SKM-1 (cell line): ENCODE measurements at regions not wholly inside any gene's neighbourhood (a gene's known extent, or its start where the extent isn't known, plus 50 kb on each side); places are given as distances from the start of the nearest gene placed in this dataset.
"Not testable (repeated sequence)": the region's sequence is repeated elsewhere in the genome, so short reads cannot be mapped to it uniquely, and the experiment has no call there.

Experiments
- DNase-seq: peaks from one replicate; lab custom pipeline; 2025; ENCODE audit not compliant: unreplicated experiment; lab: John Stamatoyannopoulos, UW

DNA sequence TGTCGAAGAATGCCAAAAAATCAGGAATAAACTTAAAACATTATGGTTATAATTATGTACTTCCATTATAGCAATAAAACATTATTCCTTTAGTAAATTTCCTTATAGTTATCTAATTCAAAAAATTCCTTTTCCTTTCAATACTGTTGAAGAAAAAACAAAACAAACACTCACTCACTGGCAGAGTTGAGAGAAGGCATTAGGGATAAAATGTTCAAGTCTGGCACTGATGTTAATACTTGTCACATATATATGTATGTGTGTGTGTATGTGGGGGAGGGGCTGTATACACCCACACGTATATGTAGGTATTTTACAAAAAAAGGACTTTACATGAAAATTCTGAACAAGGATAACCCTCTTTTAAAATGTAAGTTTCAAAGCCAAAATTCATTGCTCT lies 150.2 kb upstream of the MEOX2 start:
- no peak for DNase-seq

GRCh38 chr7:15836041-15836440 lies 149.6 kb upstream of the MEOX2 start:
- no peak for DNase-seq

DNA sequence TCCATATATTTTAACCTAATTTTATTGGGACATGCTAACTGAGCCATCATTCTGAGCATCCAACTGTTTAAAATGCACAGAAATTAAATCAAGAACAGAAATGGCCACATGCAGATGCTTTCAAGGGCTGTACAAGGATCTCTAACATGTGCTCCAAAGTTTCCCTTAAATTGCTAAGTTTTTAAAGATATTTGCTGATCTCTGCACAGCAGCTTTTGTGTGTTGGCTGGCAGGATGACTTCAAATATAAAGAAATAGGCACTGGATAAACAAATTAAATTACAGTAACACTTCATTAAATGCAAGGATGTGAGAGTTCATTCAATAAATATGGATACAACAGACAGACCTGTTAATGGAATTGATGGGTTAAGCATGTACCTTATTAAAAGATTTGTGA lies 148.0 kb upstream of the MEOX2 start:
- no peak for DNase-seq

DNA sequence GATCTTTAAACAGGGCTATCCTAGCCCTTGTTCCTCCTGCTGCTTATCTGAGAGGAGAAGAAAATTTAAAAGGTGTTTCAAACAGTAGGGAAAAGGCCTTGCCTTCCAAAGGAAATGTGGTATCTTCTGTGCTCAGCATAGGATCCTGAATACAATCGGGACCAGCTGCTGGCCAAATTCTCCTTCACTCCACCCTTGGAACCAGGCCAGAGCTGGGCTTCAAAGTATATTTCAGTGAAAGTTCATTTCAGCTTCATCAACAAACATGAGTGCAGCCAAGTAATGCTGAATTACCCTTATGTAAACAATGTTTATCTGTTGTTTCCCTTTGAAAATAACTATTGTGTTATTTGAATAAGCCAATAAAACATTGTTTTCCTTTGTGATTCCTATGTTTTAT lies 146.5 kb upstream of the MEOX2 start:
- DNase-seq, result no peak

GRCh38 chr7:15831606-15832005 lies 145.1 kb upstream of the MEOX2 start:
- DNase-seq, result no peak

- no peak for DNase-seq
Measured at GRCh38 chr7:15829691-15830090, 143.2 kb upstream of the MEOX2 start.

DNA sequence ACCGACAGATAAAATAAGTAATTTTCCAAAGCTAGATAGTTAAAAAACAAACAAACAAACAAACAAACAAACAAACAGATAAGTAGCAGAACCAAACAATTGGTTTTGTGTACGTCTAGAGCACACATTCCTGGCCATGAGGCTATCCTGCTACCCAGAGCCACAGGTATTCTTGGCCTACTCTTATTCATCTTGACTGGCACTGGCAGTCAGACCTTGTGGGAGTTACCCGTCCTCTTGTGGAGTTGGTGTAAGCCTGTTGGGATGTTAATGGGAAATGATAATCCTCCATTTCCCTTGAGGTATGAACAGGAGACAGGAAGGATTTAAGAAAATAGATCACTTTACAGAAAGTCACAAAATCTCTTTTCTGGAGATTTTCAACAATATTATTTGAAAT lies 142.4 kb upstream of the MEOX2 start:
- DNase-seq, result no peak

GRCh38 chr7:15821484-15822427 lies 135.3 kb upstream of the MEOX2 start:
- no peak for DNase-seq

DNA sequence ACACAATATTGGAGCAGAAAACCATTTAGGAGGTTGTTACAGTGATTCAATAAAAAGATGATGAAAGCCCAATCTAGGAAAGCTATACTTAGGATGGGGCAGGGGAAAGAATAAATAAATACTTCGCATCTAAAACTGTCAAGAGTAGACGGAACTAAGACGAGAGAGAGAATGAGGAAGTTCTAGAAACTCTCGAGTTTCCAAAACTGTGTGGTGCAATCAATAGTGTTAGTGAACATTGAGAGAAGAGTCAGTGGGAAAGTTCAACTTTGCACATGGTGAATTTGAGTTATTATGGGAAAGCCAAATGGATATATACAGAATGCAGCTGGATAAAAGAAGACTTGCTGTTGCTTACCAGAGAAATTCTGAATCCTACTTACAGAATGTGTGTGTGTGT lies 133.8 kb upstream of the MEOX2 start:
- DNase-seq, result peak; percentile 47

GRCh38 chr7:15816835-15817426 lies 130.4 kb upstream of the MEOX2 start:
- DNase-seq, result no peak

- no peak for DNase-seq
Measured at GRCh38 chr7:15813448-15813847, 127.0 kb upstream of the MEOX2 start.

DNA sequence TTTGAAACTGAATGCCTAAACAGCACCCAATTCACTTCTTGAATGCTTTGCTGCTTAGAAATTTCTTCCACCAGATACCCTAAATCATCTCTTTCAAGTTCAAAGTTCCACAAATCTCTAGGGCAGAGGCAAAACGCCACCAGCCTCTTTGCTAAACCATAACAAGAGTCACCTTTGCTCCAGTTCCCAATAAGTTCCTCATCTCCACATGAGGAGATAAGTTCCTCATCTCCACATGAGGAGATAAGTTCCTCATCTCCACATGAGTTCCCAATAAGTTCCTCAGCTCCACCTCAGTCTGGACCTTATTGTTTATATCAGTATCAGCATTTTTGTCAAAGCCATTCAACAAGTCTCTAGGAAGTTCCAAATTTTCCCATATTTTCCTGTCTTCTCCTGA lies 123.9 kb upstream of the MEOX2 start:
- not testable (repeated sequence) for DNase-seq

DNA sequence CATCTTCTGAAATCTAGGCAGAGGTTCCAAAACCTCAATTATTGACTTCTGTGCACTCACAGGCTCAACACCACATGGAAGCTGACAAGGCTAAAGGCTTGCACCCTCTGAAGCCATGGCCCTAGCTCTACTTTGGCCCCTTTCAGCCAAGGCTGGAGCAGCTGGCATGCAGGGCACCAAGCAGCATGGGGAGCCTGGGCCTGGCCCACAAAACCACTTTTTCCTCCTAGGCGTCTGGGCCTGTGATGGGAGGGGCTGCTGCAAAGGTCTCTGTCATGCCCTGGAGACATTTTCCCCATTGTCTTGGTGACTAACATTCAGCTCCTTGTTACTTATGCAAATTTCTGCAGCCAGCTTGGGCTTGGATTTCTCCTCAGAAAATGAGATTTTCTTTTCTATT lies 123.5 kb upstream of the MEOX2 start:
- DNase-seq, result not testable (repeated sequence)

DNA sequence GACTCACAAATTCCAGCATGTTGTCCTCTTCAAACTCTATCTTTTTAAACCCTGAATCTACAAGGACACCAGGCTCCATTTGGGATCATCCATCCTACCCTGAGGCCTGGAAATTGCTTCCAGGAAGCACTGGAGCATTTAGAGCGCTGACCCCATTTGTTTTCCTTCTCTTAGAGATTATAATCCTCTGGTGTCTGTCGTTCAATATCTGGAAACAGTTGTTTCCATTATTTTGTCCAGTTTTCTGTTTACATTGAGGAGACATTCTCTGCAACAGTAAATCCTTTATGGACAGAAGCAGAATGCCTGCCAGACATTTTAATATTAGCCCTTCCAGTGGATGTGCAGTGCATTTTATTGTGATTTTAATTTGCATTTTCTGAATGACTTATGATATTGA lies 119.4 kb upstream of the MEOX2 start:
- no peak for DNase-seq

GRCh38 chr7:15802425-15802824 lies 115.9 kb upstream of the MEOX2 start:
- no peak for DNase-seq

- no peak for DNase-seq
Measured at GRCh38 chr7:15801551-15801950, 115.1 kb upstream of the MEOX2 start.

- DNase-seq, result no peak
Measured at GRCh38 chr7:15801041-15801440, 114.6 kb upstream of the MEOX2 start.

DNA sequence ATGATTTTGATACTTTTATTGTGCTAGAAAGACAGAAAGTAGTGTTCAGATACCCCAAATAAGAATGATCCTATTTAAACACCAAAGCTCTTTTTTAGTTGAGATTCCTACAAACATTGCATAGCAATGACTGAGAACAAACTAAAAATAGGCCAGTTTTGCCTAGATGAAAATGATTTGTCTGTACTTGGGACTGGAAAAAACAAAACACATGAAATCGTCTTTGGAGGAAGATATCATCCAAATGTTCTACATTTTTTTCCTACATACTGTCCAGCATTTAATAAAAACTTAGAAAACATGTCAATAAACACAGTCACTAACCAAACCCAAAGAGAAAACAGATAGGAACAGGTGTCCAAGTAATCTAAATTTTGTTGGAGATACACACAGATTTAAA lies 111.6 kb upstream of the MEOX2 start:
- DNase-seq, result no peak

DNA sequence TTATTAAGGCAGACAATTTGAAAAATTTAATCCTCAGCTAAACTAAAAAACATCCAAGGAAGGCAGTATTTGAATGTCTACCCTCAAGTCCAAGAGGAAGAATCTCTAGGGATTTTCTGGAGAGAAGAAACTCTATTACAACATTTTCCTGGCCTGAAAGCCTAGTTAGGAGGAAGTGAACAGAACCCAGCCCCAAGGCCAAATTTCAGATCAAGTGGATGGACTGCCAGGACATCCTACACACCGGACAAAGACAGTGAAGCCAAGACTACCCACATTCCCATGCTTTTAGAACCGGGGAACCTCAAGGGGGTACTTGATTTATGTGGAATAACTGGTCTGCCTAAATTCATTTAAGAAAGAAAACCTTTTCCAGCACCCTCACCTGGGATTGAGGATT lies 108.9 kb upstream of the MEOX2 start:
- no peak for DNase-seq

- no peak for DNase-seq
Measured at GRCh38 chr7:15794801-15795200, 108.3 kb upstream of the MEOX2 start.

GRCh38 chr7:15784694-15785030 lies 98.2 kb upstream of the MEOX2 start:
- DNase-seq, result no peak

- no peak for DNase-seq
Measured at GRCh38 chr7:15783987-15784693, 97.7 kb upstream of the MEOX2 start.
